B cell (primary cell): ENCODE measurements at regions not wholly inside any gene's neighbourhood (a gene's known extent, or its start where the extent isn't known, plus 50 kb on each side); places are given as distances from the start of the nearest gene placed in this dataset.

ENCODE experiments used
- ATAC-seq: fragments of 200-7000 bp; cut with Tn5 transposase; one replicate; pipeline ENCODE4 v1.10.0; 2021; ENCODE audit warnings: low read depth, mild to moderate bottlenecking, moderate number of reproducible peaks, moderate library complexity
- CTCF ChIA-PET: fragments of 350-600 bp; sonication (Branson Sonifier 250); formaldehyde crosslinking; loops from one replicate; lab custom pipeline; 2021; ENCODE audit warnings: antibody characterized with exemption, inconsistent platforms; lab: Charles Lee
- POLR2A ChIA-PET: fragments of 350-600 bp; sonication (Branson Sonifier 250); formaldehyde crosslinking; loops from one replicate; lab custom pipeline; 2021; ENCODE audit warnings: antibody characterized with exemption; lab: Charles Lee
- DNase-seq: peaks from one replicate; pipeline ENCODE4 v3.0.0; 2013
- H2AFZ ChIP-seq: 2 replicates; pipeline ENCODE4 v1.6.1; 2012; ENCODE audit warnings: mild to moderate bottlenecking, low read depth, low read length; ENCODE audit not compliant: insufficient read depth, poor library complexity, severe bottlenecking
- H3K27ac ChIP-seq, 2 donors: 1 replicate in 1 of 2; 2 replicates in 1 of 2; pipeline ENCODE4 v1.5.1; 2012 to 2013; ENCODE audit warnings: low read length in 2 of 2, mild to moderate bottlenecking in 2 of 2, moderate library complexity in 1 of 2
- H3K27me3 ChIP-seq, 4 experiments: fragments of 200-600 bp in 1 of 4; sonication (generic) in 1 of 4; replicated peaks in 1 of 4; 1 replicate in 2 of 4; 2 replicates in 2 of 4; pipeline versions ENCODE4 v1.6.1 to v1.7.0; 2013 to 2016; ENCODE audit warnings: low read length in 3 of 4, mild to moderate bottlenecking in 2 of 4, mixed read lengths in 1 of 4, moderate library complexity in 1 of 4; ENCODE audit not compliant: insufficient read depth in 4 of 4, control insufficient read depth in 3 of 4; ENCODE audit errors: control extremely low read depth in 1 of 4
- H3K36me3 ChIP-seq, 2 experiments: replicated peaks in 1 of 2; 1 replicate in 1 of 2; 2 replicates in 1 of 2; pipeline versions ENCODE4 v1.6.1 to v1.7.1; 2013; ENCODE audit warnings: low read length in 1 of 2; ENCODE audit not compliant: insufficient read depth in 2 of 2, control insufficient read depth in 1 of 2; ENCODE audit errors: control extremely low read depth in 1 of 2, extremely low read depth in 1 of 2
- H3K4me1 ChIP-seq, 2 donors: fragments of 200-600 bp in 1 of 2; sonication (generic) in 1 of 2; 1 replicate in 1 of 2; 2 replicates in 1 of 2; pipeline versions ENCODE4 v1.5.1 to v1.6.1; 2013 to 2017; ENCODE audit warnings: low read length in 2 of 2; ENCODE audit not compliant: control insufficient read depth in 2 of 2, insufficient read depth in 2 of 2
- H3K4me2 ChIP-seq: replicated peaks from 2 replicates; pipeline ENCODE3; 2012; ENCODE audit warnings: mild to moderate bottlenecking, low read depth, low read length; ENCODE audit not compliant: poor library complexity, severe bottlenecking
- H3K4me3 ChIP-seq, 5 experiments: fragments of 200-600 bp in 1 of 5; sonication (generic) in 1 of 5; 1 replicate in 3 of 5; 2 replicates in 2 of 5; pipeline versions ENCODE4 v1.5.1 to v1.7.0; 2011 to 2016; ENCODE audit warnings: low read length in 4 of 5, mild to moderate bottlenecking in 4 of 5, low read depth in 2 of 5, control low read depth in 1 of 5, moderate library complexity in 1 of 5; ENCODE audit not compliant: insufficient read depth in 1 of 5; ENCODE audit errors: control extremely low read depth in 1 of 5, extremely low read depth in 1 of 5
- H3K79me2 ChIP-seq: fragments of 200-600 bp; sonication (generic); one replicate; pipeline ENCODE4 v1.6.0; 2016; ENCODE audit warnings: low read length; ENCODE audit not compliant: control insufficient read depth, insufficient read depth
- H3K9ac ChIP-seq: fragments of 200-600 bp; sonication (generic); 2 replicates; pipeline ENCODE4 v1.6.1; 2017; ENCODE audit warnings: mild to moderate bottlenecking, low read length, moderate library complexity
- H3K9me3 ChIP-seq, 3 donors: one replicate each; pipeline versions ENCODE4 v1.6.1 to v1.7.1; 2013; ENCODE audit warnings: low read length in 2 of 3; ENCODE audit not compliant: control insufficient read depth in 2 of 3, insufficient read depth in 1 of 3; ENCODE audit errors: control extremely low read depth in 1 of 3
- H4K20me1 ChIP-seq: 2 replicates; pipeline ENCODE4 v1.6.0; 2012; ENCODE audit warnings: mild to moderate bottlenecking, low read length; ENCODE audit not compliant: insufficient read depth, control insufficient read depth, poor library complexity, severe bottlenecking
- H3K27ac Mint-ChIP-seq: one replicate; pipeline ENCODE4 v1.8.0; 2021; ENCODE audit warnings: mixed read lengths
- H3K27me3 Mint-ChIP-seq: one replicate; pipeline ENCODE4 v1.8.0; 2021; ENCODE audit warnings: mixed read lengths
- H3K4me1 Mint-ChIP-seq: one replicate; pipeline ENCODE4 v1.8.0; 2021; ENCODE audit warnings: mixed read lengths
- H3K4me3 Mint-ChIP-seq: one replicate; pipeline ENCODE4 v1.8.0; 2021; ENCODE audit warnings: mixed read lengths
- H3K9me3 Mint-ChIP-seq: one replicate; pipeline ENCODE4 v1.8.0; 2022; ENCODE audit warnings: mixed read lengths; ENCODE audit not compliant: insufficient read depth
- CTCF ChIP-seq: fragments of 200-600 bp; IDR thresholded peaks from one replicate; pipeline ENCODE4 v1.8.0; 2022; ENCODE audit warnings: antibody characterized with exemption, mild to moderate bottlenecking
- EZH2 ChIP-seq: IDR thresholded peaks from 2 replicates; pipeline ENCODE4 v1.6.1; 2012; ENCODE audit warnings: borderline replicate concordance, low read depth, mild to moderate bottlenecking, moderate library complexity, low read length; ENCODE audit not compliant: insufficient read depth, poor library complexity, severe bottlenecking
- WGBS: methylation state at CpG from one replicate; pipeline ENCODE4 v1.1.5; 2013; ENCODE audit warnings: missing lambda C conversion rate; ENCODE audit not compliant: insufficient coverage; 5-methylcytosine and 5-hydroxymethylcytosine counted together
- intact Hi-C: fragments of 100-400 bp; cut with micrococcal nuclease; formaldehyde crosslinking; loops from one replicate; pipeline ENCODE4 v1.10.0; 2022

DNA sequence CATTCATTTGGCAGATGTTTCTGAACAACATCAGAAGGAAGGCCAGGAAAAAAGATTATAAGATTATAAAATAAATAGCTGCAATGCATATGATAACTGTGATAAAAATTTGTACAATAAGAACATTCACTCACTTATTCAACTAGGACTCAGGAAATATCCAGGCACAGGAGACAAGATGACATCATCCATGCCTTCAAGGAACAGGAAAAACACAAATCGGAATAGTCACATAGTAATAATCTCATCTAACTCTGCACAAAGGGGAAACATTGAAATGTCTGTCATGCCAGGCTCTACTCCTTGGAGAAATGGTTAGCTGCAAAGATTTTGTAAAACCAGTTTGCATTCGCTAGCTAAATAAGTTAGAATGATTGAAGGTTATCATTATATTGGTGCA lies 233.5 kb upstream of the AGTR1 start:
- Histone ChIP-seq H3K79me2 (no peaks in the 10 kb centered on the region), H2AFZ (no peak overlapping the region), H3K9me3 (no peaks in the 10 kb centered on the region), H3K4me2 (no peak overlapping the region), H3K36me3 (no peaks in the 10 kb centered on the region), H3K4me3 (no peak overlapping the region), H3K9ac (no peak overlapping the region), H4K20me1 (no peaks in the 10 kb centered on the region), H3K4me1 (no peaks in the 10 kb centered on the region), H3K27me3 (no peaks in the 10 kb centered on the region), H3K27ac (no peak overlapping the region)
- ChIA-PET POLR2A (no interaction called here), CTCF (no interaction called here)
- no peaks in the 10 kb centered on the region for H3K27me3 Mint-ChIP-seq
- H3K4me3 Mint-ChIP-seq: no peak overlapping the region
- no peak for DNase-seq
- intact Hi-C loops: no loop called here
- no peak overlapping the region for H3K27ac Mint-ChIP-seq
- 40% methylated on average over 2 of the region's 2 CpGs for WGBS
- ATAC-seq: no peak
- no peak for TF ChIP-seq EZH2
- no peak for TF ChIP-seq CTCF
- H3K9me3 Mint-ChIP-seq: no peaks in the 10 kb centered on the region
- no peaks in the 10 kb centered on the region for H3K4me1 Mint-ChIP-seq

DNA sequence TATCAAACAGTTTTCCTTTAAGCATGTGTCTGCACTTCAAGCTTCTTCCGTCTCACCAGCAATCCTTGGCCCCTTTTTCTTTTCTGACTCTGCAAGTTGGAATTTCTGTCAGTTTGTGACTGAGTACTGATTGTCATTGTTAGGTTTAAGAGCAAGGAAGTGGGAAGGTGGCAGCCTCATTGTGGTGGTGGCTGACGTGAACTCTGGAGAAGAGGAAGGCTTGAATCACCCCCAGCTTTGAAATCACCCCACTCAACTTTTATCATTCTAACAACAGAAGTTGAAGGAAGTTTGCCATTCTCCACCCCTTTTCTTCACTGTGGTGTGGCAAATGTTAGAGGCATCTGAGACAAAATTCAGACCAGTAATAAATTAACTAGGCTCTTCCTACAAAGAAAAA lies 231.6 kb upstream of the AGTR1 start:
- Histone ChIP-seq H4K20me1 (no peaks in the 10 kb centered on the region), H3K4me2 (no peak overlapping the region), H3K9me3 (no peaks in the 10 kb centered on the region), H2AFZ (no peak overlapping the region), H3K36me3 (no peaks in the 10 kb centered on the region), H3K4me1 (no peaks in the 10 kb centered on the region), H3K27ac (no peak overlapping the region), H3K27me3 (no peaks in the 10 kb centered on the region), H3K9ac (no peak overlapping the region), H3K4me3 (no peak overlapping the region), H3K79me2 (no peaks in the 10 kb centered on the region)
- DNase-seq: no peak
- Mint-ChIP-seq H3K4me3 (no peak overlapping the region), H3K27me3 (no peaks in the 10 kb centered on the region), H3K9me3 (no peaks in the 10 kb centered on the region), H3K27ac (no peak overlapping the region), H3K4me1 (no peaks in the 10 kb centered on the region)
- ChIA-PET POLR2A (no interaction called here), CTCF (no interaction called here)
- intact Hi-C loops: no loop called here
- WGBS: 100% methylated on average over 1 of the region's 2 CpGs
- no peak for ATAC-seq
- TF ChIP-seq CTCF (no peak), EZH2 (no peak)
